K562 (cell line): ENCODE measurements at regions not wholly inside any gene's neighbourhood (a gene's known extent, or its start where the extent isn't known, plus 50 kb on each side); places are given as distances from the start of the nearest gene placed in this dataset.

ENCODE experiments used
- ATAC-seq: fragments of 200-7000 bp; cut with Tn5 transposase; 3 replicates; pipeline ENCODE4 v1.9.1; 2020; ENCODE audit warnings: moderate library complexity
- BruUV-seq: library from RNA; stranded (reverse); fragments of 400-500 nt; replicated peaks from 2 replicates; lab custom pipeline; 2021; lab: Mats Ljungman, UMichigan
- CTCF ChIA-PET: fragments of 300-600 bp; formaldehyde crosslinking; extraction: SDS; loops from one replicate; lab custom pipeline; 2021; ENCODE audit warnings: low intra/inter-chr PET ratio; lab: Yijun Ruan, JAX
- POLR2A ChIA-PET: fragments of 300-600, 350-650 bp; sonication (Branson Sonifier 250); formaldehyde crosslinking; extraction: SDS; loops from one replicate; lab custom pipeline; 2021; ENCODE audit warnings: antibody characterized with exemption, inconsistent platforms; lab: Yijun Ruan, JAX
- DNase-seq, 4 experiments: peaks; one replicate each; pipeline versions ENCODE4 v3.0.0 to v3.0.0-alpha.2; 2011 to 2018; ENCODE audit warnings: low spot score in 3 of 4, mixed read lengths in 3 of 4; ENCODE audit errors: extremely low read depth in 1 of 4
- FAIRE-seq: peaks from 2 replicates; lab custom pipeline; 2011; peaks lifted over from hg19 to GRCh38; lab: Jason Lieb, UNC
- H2AFZ ChIP-seq: 2 replicates; pipeline ENCODE4 v1.6.0; 2011; ENCODE audit warnings: low read depth, low read length, control low read depth, inconsistent platforms
- H3K27ac ChIP-seq: fragments of 200-600 bp; 3 replicates; pipeline ENCODE4 v1.8.0; 2011; ENCODE audit warnings: low read depth, mild to moderate bottlenecking, control low read depth, inconsistent platforms, low read length, moderate library complexity, mixed read lengths; ENCODE audit errors: extremely low read depth
- H3K27me3 ChIP-seq, 2 experiments: fragments of 300-600 bp in 1 of 2; 2 replicates in 1 of 2; 3 replicates in 1 of 2; pipeline versions ENCODE4 v1.6.0 to v1.8.0; 2011; ENCODE audit warnings: inconsistent platforms in 2 of 2, low read length in 2 of 2, mild to moderate bottlenecking in 1 of 2, mixed read lengths in 1 of 2, moderate library complexity in 1 of 2; ENCODE audit not compliant: control insufficient read depth in 2 of 2, insufficient read depth in 2 of 2
- H3K36me3 ChIP-seq: fragments of 300-600 bp; 3 replicates; pipeline ENCODE4 v1.8.0; 2011; ENCODE audit warnings: mild to moderate bottlenecking, low read length, inconsistent platforms; ENCODE audit not compliant: control insufficient read depth, insufficient read depth
- H3K4me1 ChIP-seq, 2 experiments: fragments of 200-600 bp in 1 of 2; replicated peaks in 1 of 2; 2 replicates in 1 of 2; 3 replicates in 1 of 2; pipeline versions ENCODE4 v1.5.1 to v1.8.0; 2011; ENCODE audit warnings: inconsistent platforms in 2 of 2, low read length in 2 of 2, mild to moderate bottlenecking in 1 of 2, mixed read lengths in 1 of 2, moderate library complexity in 1 of 2; ENCODE audit not compliant: control insufficient read depth in 2 of 2, insufficient read depth in 2 of 2
- H3K4me2 ChIP-seq: 2 replicates; pipeline ENCODE4 v1.6.1; 2011; ENCODE audit warnings: low read length, control low read depth, inconsistent platforms, mixed read lengths; ENCODE audit not compliant: insufficient read depth
- H3K4me3 ChIP-seq: fragments of 200-600 bp; sonication (generic), shearing (Covaris generic); 2 replicates; pipeline ENCODE4 v1.5.1; 2016; ENCODE audit warnings: control low read depth, inconsistent platforms
- H3K79me2 ChIP-seq: fragments of 200-600 bp; 3 replicates; pipeline ENCODE4 v1.8.0; 2011; ENCODE audit warnings: low read length, inconsistent platforms; ENCODE audit not compliant: control insufficient read depth, insufficient read depth
- H3K9ac ChIP-seq, 2 experiments: 2 replicates each; pipeline versions ENCODE4 v1.6.0 to v1.6.1; 2011; ENCODE audit warnings: low read depth in 2 of 2, low read length in 2 of 2, control low read depth in 1 of 2, inconsistent platforms in 1 of 2, mild to moderate bottlenecking in 1 of 2, mixed read lengths in 1 of 2; ENCODE audit not compliant: insufficient read depth in 1 of 2
- H3K9me1 ChIP-seq: one replicate; pipeline ENCODE4 v1.6.0; 2011; ENCODE audit warnings: inconsistent platforms, mild to moderate bottlenecking, low read length, moderate library complexity; ENCODE audit not compliant: control insufficient read depth, insufficient read depth
- H3K9me3 ChIP-seq: replicated peaks from 2 replicates; pipeline ENCODE4 v1.5.1; 2011; ENCODE audit warnings: low read depth, low read length, inconsistent platforms; ENCODE audit not compliant: control insufficient read depth, insufficient read depth
- H4K20me1 ChIP-seq: replicated peaks from 2 replicates; pipeline ENCODE4 v1.6.1; 2011; ENCODE audit warnings: low read length, inconsistent platforms, mixed read lengths; ENCODE audit not compliant: control insufficient read depth, insufficient read depth
- BCOR ChIP-seq: fragments of 450-650 bp; IDR thresholded peaks from 2 replicates; pipeline ENCODE4 v1.6.1; 2016
- DNMT1 ChIP-seq: fragments of 450-650 bp; IDR thresholded peaks from 2 replicates; pipeline ENCODE4 v1.6.1; 2016; ENCODE audit warnings: antibody characterized with exemption, mild to moderate bottlenecking
- KLF6 ChIP-seq: fragments of 250-450 bp; sonication (Bioruptor Pico); IDR thresholded peaks from 2 replicates; pipeline ENCODE4 v1.4.0; 2020; ENCODE audit warnings: mild to moderate bottlenecking, moderate library complexity, borderline replicate concordance
- NELFE ChIP-seq: IDR thresholded peaks from 2 replicates; pipeline ENCODE4 v1.6.1; 2011; ENCODE audit warnings: mild to moderate bottlenecking; ENCODE audit not compliant: insufficient read depth, insufficient read length
- POLR2G ChIP-seq: fragments of 200-400 bp; formaldehyde crosslinking; IDR thresholded peaks from 2 replicates; pipeline ENCODE4 v1.6.1; 2017; ENCODE audit warnings: low read depth, mild to moderate bottlenecking, antibody characterized with exemption, low read length, moderate library complexity
- TAF15 ChIP-seq: fragments of 200-400 bp; formaldehyde crosslinking; IDR thresholded peaks from 2 replicates; pipeline ENCODE4 v1.6.1; 2017; ENCODE audit warnings: mild to moderate bottlenecking, low read depth, low read length, moderate library complexity
- TAF7 ChIP-seq: fragments of 450-650 bp; IDR thresholded peaks from 2 replicates; pipeline ENCODE4 v1.6.1; 2016; ENCODE audit warnings: missing genetic modification characterization, missing compliant biosample characterization
- TFAM ChIP-seq: fragments of 250-450 bp; sonication (Bioruptor Pico); conservative IDR thresholded peaks from 2 replicates; pipeline ENCODE4 v1.5.0; 2021; ENCODE audit warnings: mild to moderate bottlenecking, moderate library complexity
- WGBS: fragments of 100-300 bp; shearing (Covaris generic); methylation state at CpG from one replicate; pipeline ENCODE4 v1.1.6; 2016; ENCODE audit warnings: low coverage, mixed read lengths; ENCODE audit not compliant: insufficient coverage; ENCODE audit errors: missing lambda C conversion rate; 5-methylcytosine and 5-hydroxymethylcytosine counted together
- in situ Hi-C: fragments of 300-500 bp; cut with MboI; formaldehyde crosslinking; loops from 4 replicates; pipeline ENCODE4 v1.15.0; 2018; ENCODE audit warnings: inconsistent platforms, mixed read lengths
- intact Hi-C: fragments of 100-400 bp; cut with micrococcal nuclease; formaldehyde crosslinking; loops from 2 replicates; pipeline ENCODE4 v1.14.2; 2022
- TF ChIP-seq, protein P1 (sequence below), 2 experiments: fragments of 450-650 bp in 1 of 2; sonication (generic) in 1 of 2; formaldehyde crosslinking in 1 of 2; IDR thresholded peaks; 2 replicates each; pipeline versions ENCODE4 v1.7.1 to v1.9.0; 2016 to 2022; ENCODE audit warnings: inconsistent platforms in 1 of 2, mild to moderate bottlenecking in 1 of 2, missing genetic modification reagents in 1 of 2
- TF ChIP-seq, protein P2 (sequence below): fragments of 450-650 bp; IDR thresholded peaks from 2 replicates; pipeline ENCODE4 v1.6.1; 2016; ENCODE audit warnings: mild to moderate bottlenecking
- TF ChIP-seq, protein P3 (sequence below): fragments of 200-800 bp; sonication (Bioruptor generic); IDR thresholded peaks from 2 replicates; pipeline ENCODE4 v1.6.1; 2017; ENCODE audit warnings: missing genetic modification characterization, missing compliant biosample characterization

DNA sequence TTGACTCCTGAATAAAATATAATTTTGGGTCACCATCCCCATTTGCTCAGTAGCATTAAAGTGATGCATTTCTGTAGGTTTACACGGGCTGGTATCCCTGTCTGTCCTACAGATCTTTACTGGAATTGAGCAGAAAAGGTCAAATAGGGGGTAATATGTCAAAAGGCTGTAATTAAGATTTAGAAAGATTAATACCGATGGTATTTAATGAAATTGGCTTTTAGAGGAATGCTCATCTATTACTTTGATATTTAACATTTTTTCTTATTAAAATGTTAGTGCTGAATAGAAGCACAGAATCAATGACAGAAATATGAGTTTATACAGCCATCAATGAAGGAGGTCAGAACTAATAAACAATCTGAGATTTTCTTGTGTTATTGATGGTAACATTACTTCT, 1762.2 kb upstream of the WWC1 start:
- in situ Hi-C loops (no loop called here), intact Hi-C loops (no loop called here)
- Histone ChIP-seq H3K4me3 (no peak overlapping the region), H3K4me1 (no peaks in the 10 kb centered on the region), H3K4me2 (no peak overlapping the region), H4K20me1 (no peaks in the 10 kb centered on the region), H2AFZ (no peak overlapping the region), H3K27ac (no peak overlapping the region), H3K79me2 (no peaks in the 10 kb centered on the region), H3K9me3 (no peaks in the 10 kb centered on the region), H3K36me3 (no peaks in the 10 kb centered on the region), H3K27me3 (no peaks in the 10 kb centered on the region), H3K9ac (no peak overlapping the region), H3K9me1 (no peaks in the 10 kb centered on the region)
- no TSS peak for BruUV-seq
- ATAC-seq (no peak), FAIRE-seq (no peak), DNase-seq (no peak)
- ChIA-PET POLR2A (no interaction called here), CTCF (no interaction called here)
- 0% methylated on average over 2 of the region's 2 CpGs for WGBS
- TF ChIP-seq TAF7 (tag) (no peak), KLF6 (CRISPR knock-in tag) (no peak), DNMT1 (no peak), BCOR (no peak), TFAM (no peak), TAF15 (no peak), POLR2G (no peak), NELFE (no peak)
- TF ChIP-seq, protein P1, sequence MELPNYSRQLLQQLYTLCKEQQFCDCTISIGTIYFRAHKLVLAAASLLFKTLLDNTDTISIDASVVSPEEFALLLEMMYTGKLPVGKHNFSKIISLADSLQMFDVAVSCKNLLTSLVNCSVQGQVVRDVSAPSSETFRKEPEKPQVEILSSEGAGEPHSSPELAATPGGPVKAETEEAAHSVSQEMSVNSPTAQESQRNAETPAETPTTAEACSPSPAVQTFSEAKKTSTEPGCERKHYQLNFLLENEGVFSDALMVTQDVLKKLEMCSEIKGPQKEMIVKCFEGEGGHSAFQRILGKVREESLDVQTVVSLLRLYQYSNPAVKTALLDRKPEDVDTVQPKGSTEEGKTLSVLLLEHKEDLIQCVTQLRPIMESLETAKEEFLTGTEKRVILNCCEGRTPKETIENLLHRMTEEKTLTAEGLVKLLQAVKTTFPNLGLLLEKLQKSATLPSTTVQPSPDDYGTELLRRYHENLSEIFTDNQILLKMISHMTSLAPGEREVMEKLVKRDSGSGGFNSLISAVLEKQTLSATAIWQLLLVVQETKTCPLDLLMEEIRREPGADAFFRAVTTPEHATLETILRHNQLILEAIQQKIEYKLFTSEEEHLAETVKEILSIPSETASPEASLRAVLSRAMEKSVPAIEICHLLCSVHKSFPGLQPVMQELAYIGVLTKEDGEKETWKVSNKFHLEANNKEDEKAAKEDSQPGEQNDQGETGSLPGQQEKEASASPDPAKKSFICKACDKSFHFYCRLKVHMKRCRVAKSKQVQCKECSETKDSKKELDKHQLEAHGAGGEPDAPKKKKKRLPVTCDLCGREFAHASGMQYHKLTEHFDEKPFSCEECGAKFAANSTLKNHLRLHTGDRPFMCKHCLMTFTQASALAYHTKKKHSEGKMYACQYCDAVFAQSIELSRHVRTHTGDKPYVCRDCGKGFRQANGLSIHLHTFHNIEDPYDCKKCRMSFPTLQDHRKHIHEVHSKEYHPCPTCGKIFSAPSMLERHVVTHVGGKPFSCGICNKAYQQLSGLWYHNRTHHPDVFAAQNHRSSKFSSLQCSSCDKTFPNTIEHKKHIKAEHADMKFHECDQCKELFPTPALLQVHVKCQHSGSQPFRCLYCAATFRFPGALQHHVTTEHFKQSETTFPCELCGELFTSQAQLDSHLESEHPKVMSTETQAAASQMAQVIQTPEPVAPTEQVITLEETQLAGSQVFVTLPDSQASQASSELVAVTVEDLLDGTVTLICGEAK (IDR thresholded peaks at IDR 0.05) = no peak
- TF ChIP-seq, protein P1 (CRISPR knock-in tag; IDR thresholded peaks at IDR 0.05) = no peak
- TF ChIP-seq, protein P2, sequence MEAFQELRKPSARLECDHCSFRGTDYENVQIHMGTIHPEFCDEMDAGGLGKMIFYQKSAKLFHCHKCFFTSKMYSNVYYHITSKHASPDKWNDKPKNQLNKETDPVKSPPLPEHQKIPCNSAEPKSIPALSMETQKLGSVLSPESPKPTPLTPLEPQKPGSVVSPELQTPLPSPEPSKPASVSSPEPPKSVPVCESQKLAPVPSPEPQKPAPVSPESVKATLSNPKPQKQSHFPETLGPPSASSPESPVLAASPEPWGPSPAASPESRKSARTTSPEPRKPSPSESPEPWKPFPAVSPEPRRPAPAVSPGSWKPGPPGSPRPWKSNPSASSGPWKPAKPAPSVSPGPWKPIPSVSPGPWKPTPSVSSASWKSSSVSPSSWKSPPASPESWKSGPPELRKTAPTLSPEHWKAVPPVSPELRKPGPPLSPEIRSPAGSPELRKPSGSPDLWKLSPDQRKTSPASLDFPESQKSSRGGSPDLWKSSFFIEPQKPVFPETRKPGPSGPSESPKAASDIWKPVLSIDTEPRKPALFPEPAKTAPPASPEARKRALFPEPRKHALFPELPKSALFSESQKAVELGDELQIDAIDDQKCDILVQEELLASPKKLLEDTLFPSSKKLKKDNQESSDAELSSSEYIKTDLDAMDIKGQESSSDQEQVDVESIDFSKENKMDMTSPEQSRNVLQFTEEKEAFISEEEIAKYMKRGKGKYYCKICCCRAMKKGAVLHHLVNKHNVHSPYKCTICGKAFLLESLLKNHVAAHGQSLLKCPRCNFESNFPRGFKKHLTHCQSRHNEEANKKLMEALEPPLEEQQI = no peak
- TF ChIP-seq, protein P3, sequence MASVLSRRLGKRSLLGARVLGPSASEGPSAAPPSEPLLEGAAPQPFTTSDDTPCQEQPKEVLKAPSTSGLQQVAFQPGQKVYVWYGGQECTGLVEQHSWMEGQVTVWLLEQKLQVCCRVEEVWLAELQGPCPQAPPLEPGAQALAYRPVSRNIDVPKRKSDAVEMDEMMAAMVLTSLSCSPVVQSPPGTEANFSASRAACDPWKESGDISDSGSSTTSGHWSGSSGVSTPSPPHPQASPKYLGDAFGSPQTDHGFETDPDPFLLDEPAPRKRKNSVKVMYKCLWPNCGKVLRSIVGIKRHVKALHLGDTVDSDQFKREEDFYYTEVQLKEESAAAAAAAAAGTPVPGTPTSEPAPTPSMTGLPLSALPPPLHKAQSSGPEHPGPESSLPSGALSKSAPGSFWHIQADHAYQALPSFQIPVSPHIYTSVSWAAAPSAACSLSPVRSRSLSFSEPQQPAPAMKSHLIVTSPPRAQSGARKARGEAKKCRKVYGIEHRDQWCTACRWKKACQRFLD (CRISPR knock-in tag) = no peak
